HCT116 (cell line): ENCODE measurements at regions not wholly inside any gene's neighbourhood (a gene's known extent, or its start where the extent isn't known, plus 50 kb on each side); places are given as distances from the start of the nearest gene placed in this dataset.

Experiments used
- ATAC-seq: fragments of 200-7000 bp; cut with Tn5 transposase; 2 replicates; pipeline ENCODE4 v1.9.1; 2020; ENCODE audit warnings: mild to moderate bottlenecking, moderate library complexity
- BruUV-seq: library from RNA; stranded (reverse); fragments of 400-500 nt; replicated peaks from 2 replicates; lab custom pipeline; 2021; lab: Mats Ljungman, UMichigan
- CTCF ChIA-PET: fragments of 300-600 bp; sonication (Branson Sonifier 250); formaldehyde crosslinking; loops from one replicate; lab custom pipeline; 2021; ENCODE audit warnings: antibody characterized with exemption; lab: Charles Lee
- POLR2A ChIA-PET: fragments of 300-600, 350-600 bp; sonication (Branson Sonifier 250); formaldehyde crosslinking; loops from one replicate; lab custom pipeline; 2021; ENCODE audit warnings: antibody characterized with exemption; lab: Charles Lee
- RAD21 ChIA-PET, 2 experiments: fragments of 300-600 bp; sonication (Branson Sonifier 250); formaldehyde crosslinking; loops; one replicate each; lab custom pipeline; 2023; ENCODE audit warnings: low total read pairs in 2 of 2; ENCODE audit not compliant: uncharacterized antibody in 2 of 2, unreplicated experiment in 2 of 2, low non-redundant PET in 1 of 2; lab: Charles Lee
- DNase-seq: peaks from one replicate; pipeline ENCODE4 v3.0.0-alpha.2; 2010; ENCODE audit warnings: low read depth, low spot score
- H2AFZ ChIP-seq: fragments of 200-600 bp; shearing (Covaris generic), sonication (generic); 2 replicates; pipeline ENCODE4 v1.6.1; 2017; ENCODE audit warnings: low read depth, mixed run types, mixed read lengths, antibody characterized with exemption, low read length; ENCODE audit not compliant: poor library complexity, severe bottlenecking
- H3K27ac ChIP-seq: 2 replicates; pipeline ENCODE4 v1.5.1; 2012; ENCODE audit warnings: low read depth, low read length
- H3K27me3 ChIP-seq: fragments of 200-600 bp; sonication (generic); 2 replicates; pipeline ENCODE4 v1.6.1; 2016; ENCODE audit warnings: mixed run types, low read length, mixed read lengths; ENCODE audit not compliant: insufficient read depth
- H3K36me3 ChIP-seq, 2 experiments: fragments of 200-500 bp in 1 of 2; fragments of 200-600 bp in 1 of 2; sonication (Bioruptor generic) in 1 of 2; sonication (generic) in 1 of 2; 2 replicates each; pipeline versions ENCODE4 v1.5.1 to v1.6.1; 2014 to 2016; ENCODE audit warnings: low read length in 2 of 2, inconsistent platforms in 1 of 2, mixed read lengths in 1 of 2, mixed run types in 1 of 2; ENCODE audit not compliant: insufficient read depth in 2 of 2, control insufficient read depth in 1 of 2
- H3K4me1 ChIP-seq, 2 experiments: fragments of 200-600 bp in 1 of 2; sonication (generic) in 1 of 2; 2 replicates each; pipeline versions ENCODE4 v1.5.1 to v1.6.1; 2012 to 2017; ENCODE audit warnings: low read length in 2 of 2, inconsistent platforms in 1 of 2, mild to moderate bottlenecking in 1 of 2, mixed read lengths in 1 of 2, mixed run types in 1 of 2, moderate library complexity in 1 of 2; ENCODE audit not compliant: insufficient read depth in 2 of 2, control insufficient read depth in 1 of 2
- H3K4me2 ChIP-seq: fragments of 200-600 bp; sonication (generic); 2 replicates; pipeline ENCODE4 v1.6.1; 2017; ENCODE audit warnings: mixed run types, low read length, mixed read lengths
- H3K4me3 ChIP-seq, 2 experiments: fragments of 200-600 bp in 1 of 2; sonication (generic) in 1 of 2; replicated peaks in 1 of 2; 2 replicates each; pipeline ENCODE4 v1.5.1; 2011 to 2016; ENCODE audit warnings: low read length in 2 of 2, control low read depth in 1 of 2, low read depth in 1 of 2, mild to moderate bottlenecking in 1 of 2, mixed read lengths in 1 of 2, mixed run types in 1 of 2
- H3K79me2 ChIP-seq: fragments of 200-600 bp; sonication (generic); 2 replicates; pipeline ENCODE4 v1.6.1; 2017; ENCODE audit warnings: mild to moderate bottlenecking, mixed run types, low read length, moderate library complexity, mixed read lengths; ENCODE audit not compliant: insufficient read depth
- H3K9ac ChIP-seq: fragments of 200-600 bp; sonication (generic); 2 replicates; pipeline ENCODE4 v1.6.1; 2016; ENCODE audit warnings: low read length, mixed read lengths
- H3K9me2 ChIP-seq: fragments of 200-600 bp; sonication (generic), shearing (Covaris generic); 2 replicates; pipeline ENCODE4 v1.6.1; 2017; ENCODE audit warnings: mixed run types, mild to moderate bottlenecking, moderate library complexity; ENCODE audit not compliant: insufficient read depth
- H3K9me3 ChIP-seq, 2 experiments: fragments of 200-500 bp in 1 of 2; fragments of 200-600 bp in 1 of 2; sonication (Bioruptor generic) in 1 of 2; sonication (generic) in 1 of 2; 2 replicates each; pipeline ENCODE4 v1.6.1; 2014 to 2017; ENCODE audit warnings: low read length in 2 of 2, mixed read lengths in 2 of 2, inconsistent platforms in 1 of 2, low read depth in 1 of 2, mild to moderate bottlenecking in 1 of 2, mixed run types in 1 of 2, moderate library complexity in 1 of 2; ENCODE audit not compliant: control insufficient read depth in 1 of 2, insufficient read depth in 1 of 2
- H4K20me1 ChIP-seq: fragments of 200-600 bp; sonication (generic), shearing (Covaris generic); 2 replicates; pipeline ENCODE4 v1.6.1; 2017; ENCODE audit warnings: mixed run types, mild to moderate bottlenecking, moderate library complexity; ENCODE audit not compliant: insufficient read depth
- CEBPB ChIP-seq: IDR thresholded peaks from 2 replicates; pipeline ENCODE4 v1.6.1; 2012; ENCODE audit warnings: low read depth
- EGR1 ChIP-seq: IDR thresholded peaks from 2 replicates; pipeline ENCODE4 v1.6.1; 2012; ENCODE audit warnings: low read depth
- ELF1 ChIP-seq: IDR thresholded peaks from 2 replicates; pipeline ENCODE4 v1.6.1; 2012; ENCODE audit warnings: low read depth, borderline replicate concordance
- EZH2 ChIP-seq: fragments of 200-600 bp; sonication (generic); IDR thresholded peaks from 2 replicates; pipeline ENCODE4 v1.6.1; 2017; ENCODE audit warnings: antibody characterized with exemption, mixed run types
- EZH2phosphoT487 ChIP-seq: fragments of 200-600 bp; IDR thresholded peaks from 2 replicates; pipeline ENCODE4 v1.6.1; 2018; ENCODE audit warnings: antibody characterized with exemption, borderline replicate concordance
- FOSL1 ChIP-seq: IDR thresholded peaks from 2 replicates; pipeline ENCODE4 v1.6.1; 2012; ENCODE audit warnings: low read depth
- JUND ChIP-seq: IDR thresholded peaks from 2 replicates; pipeline ENCODE4 v1.6.1; 2012
- POLR2A ChIP-seq: IDR thresholded peaks from 2 replicates; pipeline ENCODE4 v1.7.0; 2011; ENCODE audit warnings: borderline replicate concordance; ENCODE audit not compliant: insufficient read depth, insufficient read length; ENCODE audit errors: extremely low read depth
- RAD21 ChIP-seq: IDR thresholded peaks from 2 replicates; pipeline ENCODE4 v1.6.1; 2012; ENCODE audit warnings: low read depth, mild to moderate bottlenecking
- SIN3A ChIP-seq: IDR thresholded peaks from 2 replicates; pipeline ENCODE4 v1.6.1; 2012; ENCODE audit warnings: low read depth
- SP1 ChIP-seq: IDR thresholded peaks from 2 replicates; pipeline ENCODE4 v1.6.1; 2012; ENCODE audit warnings: low read depth
- SRF ChIP-seq: IDR thresholded peaks from 2 replicates; pipeline ENCODE4 v1.6.1; 2012; ENCODE audit warnings: low read depth
- YY1 ChIP-seq: IDR thresholded peaks from 2 replicates; pipeline ENCODE4 v1.6.1; 2011; ENCODE audit warnings: low read length, low read depth, moderate library complexity, mild to moderate bottlenecking; ENCODE audit not compliant: insufficient replicate concordance; ENCODE audit errors: extremely low read depth
- ZBTB33 ChIP-seq: IDR thresholded peaks from 2 replicates; pipeline ENCODE4 v1.6.1; 2011; ENCODE audit warnings: mild to moderate bottlenecking, low read length, moderate library complexity; ENCODE audit not compliant: insufficient replicate concordance; ENCODE audit errors: extremely low read depth
- ZNF274 ChIP-seq: fragments of 200-500 bp; sonication (Bioruptor generic); IDR thresholded peaks from 2 replicates; pipeline ENCODE4 v1.6.1; 2014; ENCODE audit warnings: mild to moderate bottlenecking, low read depth, low read length, inconsistent platforms
- intact Hi-C: fragments of 100-400 bp; cut with micrococcal nuclease; formaldehyde crosslinking; loops from 2 replicates; pipeline ENCODE4 v1.10.0; 2022
- TF ChIP-seq, protein P1 (sequence below): IDR thresholded peaks from 2 replicates; pipeline ENCODE4 v1.6.1; 2012; ENCODE audit warnings: low read depth
- TF ChIP-seq, protein P2 (sequence below), 3 experiments: fragments of 200-600 bp in 1 of 3; sonication (generic) in 1 of 3; IDR thresholded peaks in 2 of 3; conservative IDR thresholded peaks in 1 of 3; 2 replicates each; pipeline ENCODE4 v1.5.1; 2012 to 2017; ENCODE audit warnings: low read depth in 2 of 3, low read length in 2 of 3, antibody characterized with exemption in 1 of 3, borderline replicate concordance in 1 of 3, control low read depth in 1 of 3, mild to moderate bottlenecking in 1 of 3, mixed read lengths in 1 of 3, mixed run types in 1 of 3, moderate library complexity in 1 of 3; ENCODE audit not compliant: insufficient read depth in 1 of 3
- TF ChIP-seq, protein P3 (sequence below): IDR thresholded peaks from 2 replicates; pipeline ENCODE4 v1.6.1; 2012

DNA sequence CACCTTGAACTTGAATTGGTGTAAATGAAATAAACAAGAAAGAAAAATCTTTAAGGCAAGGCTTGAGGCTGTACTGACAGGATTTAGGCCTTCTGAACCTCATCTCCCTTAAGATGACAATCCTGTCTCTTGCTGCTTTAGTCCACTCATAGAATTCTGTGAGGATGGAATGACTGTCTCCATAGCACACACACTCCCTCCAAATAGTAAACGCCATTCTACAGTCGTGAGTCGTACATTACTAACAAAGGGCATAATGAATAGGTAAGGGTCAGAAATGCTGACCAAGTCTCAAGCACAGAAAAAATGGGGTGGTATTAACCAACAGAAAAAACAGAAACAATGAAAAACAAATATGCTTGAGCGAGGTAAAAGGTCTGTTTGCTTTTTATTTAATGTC, 71.8 kb upstream of the SIMC1 start:
- intact Hi-C loops, result no loop called here
- RAD21 ChIA-PET, result no interaction called here
- peak; percentile 22 for DNase-seq

More for the DNA sequence above, 71.8 kb upstream of the SIMC1 start:
- H2AFZ ChIP-seq, result no peak overlapping the region
- TF ChIP-seq, protein P1, sequence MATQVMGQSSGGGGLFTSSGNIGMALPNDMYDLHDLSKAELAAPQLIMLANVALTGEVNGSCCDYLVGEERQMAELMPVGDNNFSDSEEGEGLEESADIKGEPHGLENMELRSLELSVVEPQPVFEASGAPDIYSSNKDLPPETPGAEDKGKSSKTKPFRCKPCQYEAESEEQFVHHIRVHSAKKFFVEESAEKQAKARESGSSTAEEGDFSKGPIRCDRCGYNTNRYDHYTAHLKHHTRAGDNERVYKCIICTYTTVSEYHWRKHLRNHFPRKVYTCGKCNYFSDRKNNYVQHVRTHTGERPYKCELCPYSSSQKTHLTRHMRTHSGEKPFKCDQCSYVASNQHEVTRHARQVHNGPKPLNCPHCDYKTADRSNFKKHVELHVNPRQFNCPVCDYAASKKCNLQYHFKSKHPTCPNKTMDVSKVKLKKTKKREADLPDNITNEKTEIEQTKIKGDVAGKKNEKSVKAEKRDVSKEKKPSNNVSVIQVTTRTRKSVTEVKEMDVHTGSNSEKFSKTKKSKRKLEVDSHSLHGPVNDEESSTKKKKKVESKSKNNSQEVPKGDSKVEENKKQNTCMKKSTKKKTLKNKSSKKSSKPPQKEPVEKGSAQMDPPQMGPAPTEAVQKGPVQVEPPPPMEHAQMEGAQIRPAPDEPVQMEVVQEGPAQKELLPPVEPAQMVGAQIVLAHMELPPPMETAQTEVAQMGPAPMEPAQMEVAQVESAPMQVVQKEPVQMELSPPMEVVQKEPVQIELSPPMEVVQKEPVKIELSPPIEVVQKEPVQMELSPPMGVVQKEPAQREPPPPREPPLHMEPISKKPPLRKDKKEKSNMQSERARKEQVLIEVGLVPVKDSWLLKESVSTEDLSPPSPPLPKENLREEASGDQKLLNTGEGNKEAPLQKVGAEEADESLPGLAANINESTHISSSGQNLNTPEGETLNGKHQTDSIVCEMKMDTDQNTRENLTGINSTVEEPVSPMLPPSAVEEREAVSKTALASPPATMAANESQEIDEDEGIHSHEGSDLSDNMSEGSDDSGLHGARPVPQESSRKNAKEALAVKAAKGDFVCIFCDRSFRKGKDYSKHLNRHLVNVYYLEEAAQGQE, result no peak
- TF ChIP-seq ELF1, result no peak
- TF ChIP-seq SRF, result no peak
- TF ChIP-seq EZH2phosphoT487, result no peak
- no peak for TF ChIP-seq CEBPB
- TF ChIP-seq, protein P2, sequence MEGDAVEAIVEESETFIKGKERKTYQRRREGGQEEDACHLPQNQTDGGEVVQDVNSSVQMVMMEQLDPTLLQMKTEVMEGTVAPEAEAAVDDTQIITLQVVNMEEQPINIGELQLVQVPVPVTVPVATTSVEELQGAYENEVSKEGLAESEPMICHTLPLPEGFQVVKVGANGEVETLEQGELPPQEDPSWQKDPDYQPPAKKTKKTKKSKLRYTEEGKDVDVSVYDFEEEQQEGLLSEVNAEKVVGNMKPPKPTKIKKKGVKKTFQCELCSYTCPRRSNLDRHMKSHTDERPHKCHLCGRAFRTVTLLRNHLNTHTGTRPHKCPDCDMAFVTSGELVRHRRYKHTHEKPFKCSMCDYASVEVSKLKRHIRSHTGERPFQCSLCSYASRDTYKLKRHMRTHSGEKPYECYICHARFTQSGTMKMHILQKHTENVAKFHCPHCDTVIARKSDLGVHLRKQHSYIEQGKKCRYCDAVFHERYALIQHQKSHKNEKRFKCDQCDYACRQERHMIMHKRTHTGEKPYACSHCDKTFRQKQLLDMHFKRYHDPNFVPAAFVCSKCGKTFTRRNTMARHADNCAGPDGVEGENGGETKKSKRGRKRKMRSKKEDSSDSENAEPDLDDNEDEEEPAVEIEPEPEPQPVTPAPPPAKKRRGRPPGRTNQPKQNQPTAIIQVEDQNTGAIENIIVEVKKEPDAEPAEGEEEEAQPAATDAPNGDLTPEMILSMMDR (IDR thresholded peaks at IDR 0.05 in 2 of 3, conservative IDR thresholded peaks at IDR 0.05 in 1 of 3; ENCODE audit: borderline replicate concordance in 1 of 3, insufficient read depth in 1 of 3, low read depth in 2 of 3, low read length in 2 of 3), result no peak
- TF ChIP-seq POLR2A, result no peak
- no peak for TF ChIP-seq JUND
- TF ChIP-seq SIN3A, result no peak
- no peak for TF ChIP-seq SP1
- TF ChIP-seq FOSL1, result no peak
- TF ChIP-seq, protein P3, sequence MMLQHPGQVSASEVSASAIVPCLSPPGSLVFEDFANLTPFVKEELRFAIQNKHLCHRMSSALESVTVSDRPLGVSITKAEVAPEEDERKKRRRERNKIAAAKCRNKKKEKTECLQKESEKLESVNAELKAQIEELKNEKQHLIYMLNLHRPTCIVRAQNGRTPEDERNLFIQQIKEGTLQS, result no peak
- no peak for TF ChIP-seq EZH2
- TF ChIP-seq YY1, result no peak
- no peak for TF ChIP-seq EGR1
- TF ChIP-seq ZNF274, result no peak
- no peak for TF ChIP-seq RAD21
- TF ChIP-seq ZBTB33, result no peak
- TF ChIP-seq, all 23 proteins: peak for 0
- Histone ChIP-seq H3K27ac (no peak overlapping the region), H3K9me3 (no peaks in the 10 kb centered on the region), H3K9ac (no peak overlapping the region), H3K9me2 (no peaks in the 10 kb centered on the region), H3K4me1 (peaks cover 0 to 5% of the 10 kb centered on the region in 2 experiments; a peak in 1 of 4 replicates), H3K4me3 (no peak overlapping the region), H3K4me2 (peak overlapping the region; percentile 16; the same call in 1 of the 2 replicates), H3K36me3 (no peaks in the 10 kb centered on the region), H4K20me1 (no peaks in the 10 kb centered on the region), H3K79me2 (no peaks in the 10 kb centered on the region), H3K27me3 (0 out of 2 replicates have a peak, but pooled peaks cover 9% of the 10 kb centered on the region)
- ATAC-seq, result peak; percentile 69
- POLR2A ChIA-PET, result no interaction called here
- no TSS peak for BruUV-seq
- CTCF ChIA-PET, result no interaction called here
